NOMO-1 treated with DMSO at 0.1 percent for 48 hours (cell line): ENCODE measurements at regions not wholly inside any gene's neighbourhood (a gene's known extent, or its start where the extent isn't known, plus 50 kb on each side); places are given as distances from the start of the nearest gene placed in this dataset.

Experiments
- DNase-seq: peaks from one replicate; lab custom pipeline; 2025; ENCODE audit not compliant: unreplicated experiment; lab: John Stamatoyannopoulos, UW

DNA sequence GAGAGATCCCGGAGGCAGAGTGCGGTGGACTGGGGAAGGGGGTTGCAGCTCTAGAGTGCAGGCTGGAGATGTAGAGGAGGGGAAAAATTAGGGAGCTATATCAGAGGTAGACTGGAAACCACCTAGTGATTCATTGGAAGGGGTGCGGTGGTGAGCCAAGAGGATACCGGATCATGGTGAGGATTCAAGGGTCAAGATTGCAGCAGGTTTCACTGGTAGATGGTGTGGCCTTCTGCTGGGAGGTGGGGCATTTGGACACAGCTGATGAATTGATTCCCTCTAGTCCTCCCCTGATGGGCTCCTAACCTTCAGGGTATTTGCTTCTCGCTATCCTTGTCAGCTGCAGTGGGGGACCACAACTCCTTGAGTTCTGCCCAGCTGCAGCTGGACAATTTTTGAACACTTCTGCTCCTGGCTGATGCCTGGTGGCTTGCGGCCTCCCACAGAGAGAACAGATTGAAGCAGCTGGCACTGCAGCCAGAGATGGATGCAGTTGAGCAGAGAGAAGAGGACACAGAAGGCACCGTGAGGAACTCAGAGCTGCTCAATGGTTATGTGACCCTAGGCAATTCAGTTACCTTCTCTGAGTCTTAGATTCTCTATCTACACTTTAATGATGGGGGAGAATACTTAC, 134.4 kb upstream of the ABCA1 start:
- no peak for DNase-seq

DNA sequence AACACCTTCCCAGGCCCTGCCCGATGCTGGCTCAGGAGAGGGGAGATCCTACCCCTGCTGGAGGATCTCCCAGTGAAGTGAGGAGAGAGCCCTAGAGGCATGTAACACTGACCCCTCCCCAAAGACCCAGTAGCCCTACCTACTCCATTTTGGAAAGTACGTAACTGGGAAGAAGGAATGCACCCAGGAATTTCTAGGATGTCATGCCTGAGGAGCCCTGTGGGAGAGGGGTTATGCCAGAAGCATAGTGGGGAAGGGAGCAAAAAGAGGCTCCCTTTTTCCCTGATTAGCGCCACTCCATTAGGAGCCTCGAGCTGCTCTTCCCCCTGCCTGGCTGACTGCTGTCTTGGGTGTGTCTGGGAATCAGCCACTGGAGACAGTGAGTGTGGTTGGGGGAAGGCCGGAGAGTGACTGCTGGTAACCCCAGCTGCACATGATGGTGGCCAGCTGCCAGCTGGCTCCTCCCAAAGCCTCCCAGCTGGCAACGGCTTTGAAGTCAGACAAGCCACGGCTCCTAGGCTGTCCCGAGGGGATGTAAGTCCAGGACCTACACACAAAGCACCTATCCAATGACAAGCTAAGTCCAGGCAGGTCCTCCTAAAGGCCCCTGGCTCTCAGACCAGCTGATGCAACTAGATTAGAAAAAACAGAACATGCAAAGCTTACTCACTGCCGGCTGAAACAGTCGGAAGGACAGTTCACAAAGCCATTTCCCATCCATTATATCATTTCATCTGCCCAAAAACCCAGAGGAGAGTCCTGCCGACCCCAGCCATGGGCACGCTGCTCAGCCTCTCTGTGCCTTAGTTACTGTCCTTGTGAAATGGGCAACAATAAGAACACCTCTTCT, 136.5 kb upstream of the ABCA1 start:
- peak; percentile 47 for DNase-seq

DNA sequence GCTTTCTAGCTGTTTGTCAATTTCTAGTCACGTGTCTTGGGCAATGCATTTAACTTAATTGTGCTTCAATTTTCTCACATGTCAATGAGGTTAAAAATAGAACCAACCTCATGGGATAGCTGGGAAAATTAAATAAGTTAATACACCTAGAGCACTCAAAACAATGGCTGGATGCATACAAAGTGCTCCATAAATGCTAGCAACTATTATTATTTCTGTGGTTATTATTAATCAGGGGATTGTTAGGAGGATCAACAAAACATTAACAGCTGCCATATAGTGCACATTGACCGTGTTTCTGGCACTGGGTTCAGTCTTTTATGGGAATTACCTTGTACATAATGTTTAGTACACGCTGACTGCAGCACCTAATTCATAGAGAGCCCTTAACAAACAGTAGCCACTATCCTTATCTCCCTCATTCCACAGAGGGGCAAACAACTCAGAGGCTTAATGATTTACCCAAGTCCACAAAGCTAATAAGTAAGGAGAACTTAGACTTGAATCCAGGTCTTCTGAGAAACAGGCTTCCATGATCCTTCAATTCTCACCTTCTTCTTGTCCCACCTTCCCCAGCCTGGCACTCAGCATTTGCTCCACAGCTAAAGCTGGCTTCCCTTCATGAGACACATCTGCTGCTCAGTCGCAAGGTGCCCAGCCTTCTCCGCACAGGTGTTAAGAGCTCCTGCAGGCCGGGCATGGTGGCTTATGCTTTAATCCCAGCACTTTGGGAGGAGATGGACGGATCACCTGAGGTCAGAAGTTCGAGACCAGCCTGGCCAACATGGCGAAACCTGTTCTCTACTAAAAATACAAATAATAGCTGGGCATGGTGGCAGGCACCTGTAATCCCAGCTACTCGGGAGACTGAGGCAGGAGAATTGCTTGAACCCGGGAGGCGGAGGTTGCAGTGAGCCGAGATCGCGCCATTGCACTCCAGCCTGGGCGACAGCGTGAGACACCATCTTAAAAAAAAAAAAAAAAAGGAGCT, 137.4 kb upstream of the ABCA1 start:
- no peak for DNase-seq

DNA sequence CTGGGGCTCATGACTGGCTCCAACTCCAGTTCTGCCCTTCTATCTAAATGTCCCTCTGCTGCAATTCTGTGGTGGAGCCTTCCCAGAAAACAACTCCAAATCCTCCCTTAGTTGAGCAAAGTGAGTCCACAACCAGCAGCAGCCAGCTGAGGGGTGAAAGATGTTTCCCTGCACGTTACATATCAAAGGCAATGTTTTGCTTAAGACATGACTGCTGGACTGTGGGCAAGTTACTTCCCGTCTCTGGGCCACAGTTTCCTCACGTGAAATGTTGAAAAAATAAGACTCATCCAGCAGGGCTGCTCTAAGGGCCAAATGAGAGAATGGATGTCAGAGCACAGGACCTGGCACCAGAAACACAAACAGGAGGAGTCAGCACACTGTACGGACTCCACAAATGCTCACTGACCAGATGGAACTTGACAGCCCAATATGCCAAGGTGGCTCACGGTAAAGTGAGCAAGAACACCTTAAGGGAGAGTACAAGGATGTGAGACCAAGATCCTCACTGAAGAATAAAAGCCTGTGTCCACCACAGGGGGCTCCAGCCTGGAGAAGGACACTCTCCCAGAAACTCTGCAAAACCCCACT, 138.4 kb upstream of the ABCA1 start:
- DNase-seq, result peak; percentile 55

DNA sequence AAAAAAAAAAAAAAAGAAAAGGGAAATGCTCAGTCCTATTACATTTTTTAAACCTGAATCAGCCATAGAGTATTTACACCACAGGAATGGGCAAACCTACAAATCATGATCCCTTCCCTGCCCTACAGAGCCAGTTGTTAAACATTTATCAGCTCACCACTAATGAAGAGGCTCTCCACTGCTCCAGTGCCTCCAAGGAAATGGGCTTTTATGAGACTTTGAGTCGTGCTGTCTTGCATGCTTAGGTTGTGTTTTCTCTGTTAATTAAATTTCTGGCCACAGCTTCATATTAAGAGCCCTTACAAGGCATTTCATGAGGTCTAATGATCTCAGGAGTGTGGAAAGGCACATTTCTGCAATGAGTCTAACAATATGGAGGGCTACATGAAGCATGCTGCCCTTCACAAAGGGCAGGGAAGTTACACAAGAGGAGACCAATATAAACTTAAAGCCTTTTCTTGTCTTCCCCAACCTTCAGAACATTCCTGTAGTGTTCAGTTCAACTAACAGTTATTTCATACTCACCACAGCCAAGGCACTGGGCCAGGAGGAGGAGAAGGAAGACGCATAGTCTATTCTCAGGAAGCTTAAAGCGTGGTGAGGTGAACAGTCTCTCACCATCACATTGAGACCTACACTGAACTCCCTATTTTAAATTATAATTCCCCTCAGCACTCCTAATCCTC, 140.1 kb upstream of the ABCA1 start:
- no peak for DNase-seq

DNA sequence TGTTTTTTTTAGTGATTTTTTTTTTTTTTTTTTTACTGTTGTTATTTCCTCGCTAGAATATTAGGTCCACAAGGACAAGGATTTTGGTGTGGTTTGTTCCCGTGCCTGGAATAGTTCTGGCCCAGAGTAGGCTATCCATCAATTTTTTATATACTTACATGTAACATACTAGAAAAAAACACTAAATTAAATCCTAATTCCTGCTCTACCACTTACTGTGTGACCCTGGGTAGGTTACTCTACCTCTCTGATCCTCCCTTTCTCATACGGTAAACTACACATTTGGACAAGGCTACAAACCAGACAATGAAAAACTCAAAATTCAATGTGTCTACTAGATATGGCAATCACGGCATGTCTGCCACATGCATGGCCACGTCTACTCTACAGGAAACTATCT, 141.3 kb upstream of the ABCA1 start:
- DNase-seq, result no peak

DNA sequence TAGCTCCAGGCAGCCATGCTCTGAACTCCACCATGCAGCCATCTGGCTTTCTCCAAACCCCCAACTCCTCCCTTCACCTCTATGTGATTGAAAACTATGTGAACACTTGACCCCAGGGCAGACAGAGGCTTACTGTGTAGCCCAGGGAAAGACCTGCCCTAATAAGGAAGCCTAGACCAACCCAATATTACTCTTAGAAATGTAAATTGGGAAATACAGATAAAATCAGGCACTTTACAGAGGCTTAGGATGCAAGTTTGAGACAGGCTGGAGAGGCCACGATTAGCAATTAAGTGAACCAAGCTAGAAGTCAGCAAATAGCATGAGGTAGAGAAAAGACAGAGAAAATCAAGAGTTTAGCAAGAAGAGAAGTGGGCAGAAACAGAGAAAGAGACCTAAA, 141.7 kb upstream of the ABCA1 start:
- no peak for DNase-seq

DNA sequence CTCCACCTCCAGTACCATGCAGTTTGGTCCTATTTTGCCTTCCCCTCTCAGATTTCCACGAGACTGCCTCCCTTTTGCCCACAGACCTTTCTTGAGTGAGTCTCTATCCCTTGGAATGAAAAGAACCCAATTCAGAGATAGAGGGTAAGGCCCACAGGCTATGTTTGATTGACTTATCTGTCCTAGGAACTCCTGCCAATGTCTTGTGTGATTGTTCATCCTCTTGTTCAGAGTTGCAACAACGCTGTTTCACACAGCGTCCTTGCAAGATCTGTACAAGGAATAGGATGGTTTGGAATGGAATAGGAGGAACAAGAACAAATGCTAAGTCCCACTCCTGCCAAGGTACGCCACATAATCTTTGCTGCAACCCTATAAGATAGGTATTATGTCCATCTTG, 142.2 kb upstream of the ABCA1 start:
- DNase-seq, result no peak

DNA sequence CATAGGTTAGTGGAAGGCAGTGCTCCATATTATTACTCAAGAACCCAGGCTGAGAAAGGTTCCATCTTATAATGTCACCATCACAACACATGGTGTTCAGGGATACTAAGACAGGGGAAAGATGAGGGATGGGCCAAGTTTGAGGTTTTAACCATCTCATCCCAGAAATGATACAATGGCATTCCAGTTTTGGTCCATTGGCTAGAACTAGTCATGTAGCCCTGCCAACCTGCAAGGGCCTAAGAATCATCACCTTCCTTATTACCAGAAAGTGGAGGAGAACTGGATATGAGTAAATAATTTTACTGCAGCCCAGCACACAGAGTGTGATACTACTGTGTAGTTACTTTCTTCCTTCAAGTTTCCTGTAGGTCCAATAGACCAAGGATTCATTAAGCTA, 144.5 kb upstream of the ABCA1 start:
- no peak for DNase-seq

DNA sequence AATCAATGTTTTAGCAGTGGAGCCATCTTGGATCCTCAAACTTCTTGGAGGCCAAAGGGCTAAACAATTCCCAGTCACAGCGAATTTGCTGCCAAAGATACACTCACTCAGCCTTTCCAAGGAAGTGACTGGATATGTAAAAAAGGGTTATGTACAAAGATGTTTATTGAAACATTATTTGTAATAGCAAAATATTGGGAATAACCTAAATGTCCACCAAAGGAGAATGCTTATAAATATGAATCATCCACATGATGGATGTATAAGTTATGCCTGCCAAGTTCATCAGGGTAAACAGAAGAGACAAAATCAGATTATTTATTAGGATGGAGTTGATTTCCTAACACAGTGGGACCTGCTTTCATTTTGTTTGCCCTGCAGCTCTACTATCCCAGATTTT, 145.2 kb upstream of the ABCA1 start:
- no peak for DNase-seq

DNA sequence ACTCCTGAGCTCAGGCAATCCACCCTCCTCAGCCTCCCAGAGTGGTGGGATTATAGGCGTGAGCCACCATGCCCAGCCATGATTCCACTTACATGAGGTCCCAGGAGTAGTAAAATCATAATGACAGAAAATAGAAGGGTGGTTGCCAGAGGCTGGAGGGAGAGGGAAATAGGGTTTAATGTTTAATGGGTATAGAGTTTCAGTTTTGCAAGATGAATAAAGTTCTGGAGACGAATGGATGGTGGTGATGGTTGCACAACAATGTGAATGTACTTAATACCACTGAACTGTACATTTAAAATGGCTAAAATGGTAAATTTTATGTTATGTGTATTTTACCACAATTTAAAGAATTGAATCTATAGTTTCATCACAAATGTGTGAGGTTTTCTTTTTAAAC, 146.5 kb upstream of the ABCA1 start:
- no peak for DNase-seq

DNA sequence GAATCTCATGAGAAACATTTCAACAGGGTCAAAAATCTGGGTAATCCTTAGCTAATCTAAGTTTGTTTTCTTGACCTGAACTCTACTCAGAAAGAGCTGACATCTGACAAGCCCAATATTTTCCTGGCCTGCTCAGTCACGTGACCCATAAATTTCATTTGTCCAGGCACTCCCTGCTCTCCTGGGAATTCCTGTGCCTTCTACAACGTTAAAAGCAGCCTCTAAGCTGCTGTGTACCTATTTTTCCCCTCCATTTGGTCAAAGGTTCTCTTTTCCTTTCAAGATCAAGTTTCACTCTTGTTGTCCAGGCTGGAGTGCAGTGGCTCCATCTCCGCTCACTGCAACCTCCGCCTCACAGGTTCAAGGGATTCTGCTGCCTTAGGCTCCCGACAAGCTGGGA, 148.8 kb upstream of the ABCA1 start:
- DNase-seq, result no peak

DNA sequence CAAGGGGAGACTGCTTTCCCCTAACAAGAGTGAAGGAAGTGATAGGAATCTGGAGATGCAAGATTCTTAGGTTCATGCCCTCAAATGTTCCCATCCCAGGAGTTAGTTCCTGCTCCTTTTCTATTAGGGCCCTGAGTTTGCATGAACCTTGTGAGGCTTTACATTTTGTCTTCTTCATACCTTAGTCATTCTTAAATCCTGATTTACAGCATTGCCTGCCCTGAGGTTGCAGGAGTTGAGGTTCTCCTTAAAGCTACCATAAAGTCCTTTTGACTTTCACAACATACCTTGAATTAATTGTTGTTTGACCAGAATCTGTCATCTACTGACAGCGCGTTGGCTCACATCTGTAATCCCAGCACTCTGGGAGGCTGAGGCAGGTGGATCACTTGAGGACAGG, 151.5 kb upstream of the ABCA1 start:
- DNase-seq, result no peak

DNA sequence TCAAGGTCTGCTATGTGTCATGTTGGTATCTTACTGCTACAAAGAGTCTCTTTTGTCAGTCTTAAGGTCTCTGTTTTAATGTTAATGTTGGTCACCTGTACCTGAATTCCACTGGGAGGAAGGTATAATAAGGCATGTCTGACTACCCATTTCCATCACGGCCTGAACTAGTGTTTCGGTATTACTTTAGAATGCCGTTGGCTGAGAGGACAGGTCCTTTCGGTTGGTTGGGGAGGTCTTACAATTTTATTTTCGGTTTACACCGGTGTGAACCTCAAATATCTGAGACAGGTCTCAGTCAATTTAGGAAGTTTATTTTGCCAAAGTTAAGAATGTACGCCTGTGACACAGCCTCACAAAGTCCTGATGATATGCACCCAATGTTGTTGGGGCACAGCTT, 154.9 kb upstream of the ABCA1 start:
- DNase-seq, result no peak

DNA sequence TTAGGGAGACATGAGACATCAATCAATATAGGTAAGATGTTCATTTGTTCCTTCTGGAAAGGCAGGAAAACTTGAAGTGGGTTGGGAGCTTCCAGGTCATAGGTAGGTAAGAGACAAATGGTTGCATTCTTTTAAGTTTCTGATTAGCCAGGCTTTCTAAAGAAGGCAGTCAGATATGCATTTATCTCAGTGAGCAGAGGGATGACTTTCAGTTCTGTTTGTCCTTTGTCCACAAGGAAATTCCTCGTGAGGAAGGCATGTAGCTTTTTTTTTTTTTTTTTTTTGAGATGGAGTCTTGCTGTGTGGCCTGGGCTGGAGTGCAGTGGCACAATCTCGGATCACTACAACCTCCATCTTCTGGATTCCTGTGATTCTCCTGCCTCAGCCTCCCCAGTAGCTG, 155.3 kb upstream of the ABCA1 start:
- no peak for DNase-seq

DNA sequence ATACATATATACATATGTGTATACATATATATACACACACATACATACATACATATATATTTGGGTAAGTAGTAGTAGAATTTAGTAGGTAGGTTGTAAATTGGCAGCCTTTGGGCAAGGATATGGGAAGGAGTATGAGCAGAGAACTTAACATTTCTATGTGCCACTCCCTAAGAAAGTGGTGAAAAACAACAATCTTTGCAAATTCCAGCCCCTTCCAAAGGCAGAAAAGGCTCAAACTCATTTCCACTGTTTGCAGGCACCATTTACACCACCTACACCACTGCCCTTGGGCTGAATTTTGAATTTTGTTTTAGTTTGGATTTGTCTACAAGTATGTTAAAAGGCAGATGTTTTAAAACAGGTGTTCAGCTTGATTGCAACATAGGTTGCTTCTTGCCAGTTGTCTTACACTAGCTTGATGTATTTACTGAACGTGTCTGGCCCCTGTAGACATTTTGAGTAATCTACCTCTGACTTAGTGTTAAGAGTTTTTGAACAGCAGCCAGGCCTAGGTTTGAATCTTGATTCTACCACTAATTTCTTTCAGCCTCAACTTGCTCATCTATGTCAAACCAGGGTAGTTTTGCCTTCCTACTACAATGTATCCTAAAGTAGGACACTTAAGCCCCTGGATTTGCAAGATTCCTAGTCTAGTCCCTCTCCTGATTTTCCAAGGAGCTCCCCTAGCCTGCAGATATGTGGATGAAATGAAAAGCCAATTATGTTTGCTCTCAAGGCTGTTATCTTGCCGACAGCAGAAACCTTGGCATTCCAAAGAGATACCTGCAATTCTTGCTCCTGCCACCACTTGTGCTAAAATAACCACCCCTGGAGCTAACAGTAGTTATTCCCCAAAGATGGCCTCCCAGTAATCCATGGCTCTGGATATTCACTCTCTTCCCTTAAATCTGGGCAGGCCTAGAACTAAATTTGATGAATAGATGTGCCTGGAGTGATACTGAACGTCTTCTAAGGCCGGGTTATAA, 156.2 kb upstream of the SLC44A1 start:
- DNase-seq, result no peak

DNA sequence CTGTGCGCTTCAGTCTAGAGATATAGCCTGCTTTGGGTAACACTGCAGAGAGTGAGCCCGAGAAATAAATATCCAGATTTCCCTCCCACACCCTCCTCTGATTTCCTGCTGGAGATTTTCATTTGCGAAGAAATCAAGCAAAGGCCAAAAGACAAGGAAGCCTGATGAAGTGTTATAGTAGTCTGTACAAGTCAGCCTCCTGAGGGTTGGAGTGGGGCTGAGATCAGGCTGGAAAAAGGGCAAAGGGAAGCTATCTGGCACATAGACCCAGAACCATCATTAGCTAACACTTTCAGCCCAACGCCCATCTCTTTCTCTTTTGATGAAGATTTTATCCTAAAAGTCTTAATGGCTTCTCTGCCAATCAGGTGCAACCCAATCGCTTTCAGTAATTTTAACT, 154.6 kb upstream of the SLC44A1 start:
- no peak for DNase-seq

DNA sequence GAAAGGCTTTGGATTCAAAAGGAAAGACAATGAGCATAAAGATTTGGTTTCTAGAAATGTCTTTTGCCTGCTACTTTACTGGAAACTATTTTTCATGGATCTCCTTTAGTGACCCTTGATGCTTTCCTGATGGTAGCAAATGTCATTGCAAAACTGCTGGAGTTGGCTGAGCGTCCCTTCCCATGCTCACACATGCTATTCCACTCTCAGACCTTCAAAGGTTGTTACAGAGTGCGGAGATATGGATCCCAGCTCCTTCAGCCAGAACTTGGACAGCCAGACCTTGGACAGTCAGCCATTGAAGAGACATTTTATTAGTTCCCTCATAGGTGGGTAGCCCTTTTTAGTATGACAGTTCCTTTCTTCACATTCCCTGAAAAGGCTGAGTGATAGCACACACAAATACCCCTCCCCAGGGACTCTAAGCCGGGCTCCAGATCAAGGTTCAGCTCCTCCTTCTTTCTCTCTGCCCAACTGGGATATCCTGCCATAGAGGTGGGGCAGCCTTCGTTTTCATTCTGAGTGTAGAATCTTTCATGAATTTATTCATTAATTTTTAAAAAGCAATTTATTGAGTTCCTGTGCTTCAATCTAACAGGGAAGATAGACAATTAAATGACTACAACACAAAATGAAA, 153.3 kb upstream of the SLC44A1 start:
- no peak for DNase-seq

DNA sequence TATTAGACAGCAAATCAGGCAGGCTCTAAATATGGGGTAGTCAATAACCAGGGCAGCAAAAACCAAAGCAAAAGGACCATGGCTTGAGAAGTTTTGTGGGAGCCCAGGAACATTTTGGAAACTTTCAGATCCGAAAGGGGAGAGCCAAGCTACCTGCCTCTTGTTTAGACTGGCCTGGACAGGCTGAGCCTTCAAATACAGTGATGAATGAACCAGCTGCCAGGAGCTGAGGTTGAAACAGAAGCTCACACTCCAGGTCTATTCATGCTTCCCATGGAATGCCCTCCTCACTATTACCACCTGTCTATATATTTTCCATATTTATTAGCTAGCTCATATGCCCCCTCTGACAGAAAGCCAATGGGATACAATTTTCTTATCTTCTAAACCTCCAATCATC, 150.8 kb upstream of the SLC44A1 start:
- no peak for DNase-seq
